Mesendoderm (in vitro differentiated cells): ENCODE measurements at regions not wholly inside any gene's neighbourhood (a gene's known extent, or its start where the extent isn't known, plus 50 kb on each side); places are given as distances from the start of the nearest gene placed in this dataset.

ENCODE experiments used
- DNase-seq: peaks from one replicate; pipeline ENCODE4 v3.0.0; 2013
- H2AK5ac ChIP-seq: 2 replicates; pipeline ENCODE4 v1.6.1; 2013; ENCODE audit warnings: low read length, inconsistent platforms
- H2BK120ac ChIP-seq: 2 replicates; pipeline ENCODE4 v1.6.1; 2013; ENCODE audit warnings: low read depth, mild to moderate bottlenecking, low read length, moderate library complexity, mixed read lengths
- H2BK15ac ChIP-seq: replicated peaks from 2 replicates; pipeline ENCODE4 v1.6.1; 2013; ENCODE audit warnings: low read depth, mild to moderate bottlenecking, moderate library complexity
- H2BK5ac ChIP-seq: 2 replicates; pipeline ENCODE4 v1.6.1; 2013; ENCODE audit warnings: low read length, inconsistent platforms
- H3K18ac ChIP-seq: 2 replicates; pipeline ENCODE4 v1.6.1; 2013; ENCODE audit warnings: mild to moderate bottlenecking, low read length, mixed read lengths
- H3K23ac ChIP-seq: one replicate; pipeline ENCODE4 v1.6.1; 2013; ENCODE audit warnings: low read length
- H3K27ac ChIP-seq: 2 replicates; pipeline ENCODE4 v1.5.1; 2013; ENCODE audit warnings: low read depth, mild to moderate bottlenecking, inconsistent platforms, low read length, moderate library complexity
- H3K27me3 ChIP-seq: 2 replicates; pipeline ENCODE4 v1.6.1; 2013; ENCODE audit warnings: low read length, control low read depth, mild to moderate bottlenecking, inconsistent platforms; ENCODE audit not compliant: insufficient read depth, poor library complexity
- H3K36me3 ChIP-seq: 2 replicates; pipeline ENCODE4 v1.6.1; 2013; ENCODE audit warnings: low read length, inconsistent platforms; ENCODE audit not compliant: control insufficient read depth, insufficient read depth
- H3K4ac ChIP-seq: one replicate; pipeline ENCODE4 v1.6.1; 2013; ENCODE audit warnings: low read depth, mild to moderate bottlenecking, low read length, moderate library complexity
- H3K4me1 ChIP-seq: 2 replicates; pipeline ENCODE4 v1.6.1; 2013; ENCODE audit warnings: low read depth, low read length, inconsistent platforms; ENCODE audit not compliant: control insufficient read depth
- H3K4me2 ChIP-seq: 2 replicates; pipeline ENCODE4 v1.6.1; 2013; ENCODE audit warnings: low read length
- H3K4me3 ChIP-seq: 2 replicates; pipeline ENCODE4 v1.5.1; 2013; ENCODE audit warnings: mild to moderate bottlenecking, low read length
- H3K56ac ChIP-seq: one replicate; pipeline ENCODE4 v1.6.1; 2013; ENCODE audit warnings: low read length
- H3K79me1 ChIP-seq: 2 replicates; pipeline ENCODE4 v1.6.1; 2013; ENCODE audit warnings: low read length, inconsistent platforms
- H3K79me2 ChIP-seq: 2 replicates; pipeline ENCODE4 v1.6.1; 2013; ENCODE audit warnings: mild to moderate bottlenecking, low read length; ENCODE audit not compliant: control insufficient read depth, insufficient read depth
- H3K9ac ChIP-seq: 2 replicates; pipeline ENCODE4 v1.6.1; 2013; ENCODE audit warnings: low read length, inconsistent platforms
- H4K5ac ChIP-seq: one replicate; pipeline ENCODE4 v1.6.1; 2013; ENCODE audit warnings: low read length
- H4K8ac ChIP-seq: one replicate; pipeline ENCODE4 v1.6.1; 2013; ENCODE audit warnings: low read depth, mild to moderate bottlenecking, control low read depth, low read length, moderate library complexity
- WGBS: extraction: QIAGEN DNeasy Blood & Tissue Kit; methylation state at CpG from one replicate; pipeline ENCODE4 v1.1.7; 2013; ENCODE audit warnings: low lambda C conversion rate, missing lambda C conversion rate; ENCODE audit not compliant: insufficient coverage; ENCODE audit errors: extremely low coverage; 5-methylcytosine and 5-hydroxymethylcytosine counted together

- Histone ChIP-seq H2BK15ac (no peak overlapping the region), H3K4ac (no peak overlapping the region), H2BK5ac (no peak overlapping the region), H4K5ac (no peak overlapping the region), H3K4me3 (no peak overlapping the region), H3K27ac (no peak overlapping the region), H3K23ac (no peak overlapping the region), H3K79me2 (no peaks in the 10 kb centered on the region), H3K27me3 (no peaks in the 10 kb centered on the region), H3K79me1 (no peaks in the 10 kb centered on the region), H3K4me1 (no peaks in the 10 kb centered on the region), H3K9ac (no peak overlapping the region), H2AK5ac (no peak overlapping the region), H3K4me2 (no peak overlapping the region), H2BK120ac (no peak overlapping the region), H3K36me3 (no peaks in the 10 kb centered on the region), H3K56ac (no peak overlapping the region), H4K8ac (no peak overlapping the region), H3K18ac (no peak overlapping the region)
- WGBS: no CpG with 5 or more reads among the region's 4 CpGs
- no peak for DNase-seq
Observed at GRCh38 chr6:113496166-113496565, 361.0 kb upstream of the MARCKS start.

GRCh38 chr6:113500221-113500620 is 356.9 kb upstream of the MARCKS start:
- no peaks in the 10 kb centered on the region for H3K79me1 ChIP-seq
- H3K4me1 ChIP-seq: no peaks in the 10 kb centered on the region
- no peaks in the 10 kb centered on the region for H3K27me3 ChIP-seq
- peak; percentile 14 for DNase-seq
- H2BK5ac ChIP-seq: no peak overlapping the region
- H3K56ac ChIP-seq: no peak overlapping the region
- no peaks in the 10 kb centered on the region for H3K36me3 ChIP-seq
- no peak overlapping the region for H3K4me3 ChIP-seq
- no CpG with 5 or more reads among the region's 1 CpG for WGBS
- H3K4me2 ChIP-seq: no peak overlapping the region
- H3K9ac ChIP-seq: no peak overlapping the region
- H2BK15ac ChIP-seq: no peak overlapping the region
- no peak overlapping the region for H3K18ac ChIP-seq
- no peak overlapping the region for H2AK5ac ChIP-seq
- H3K23ac ChIP-seq: no peak overlapping the region
- H2BK120ac ChIP-seq: no peak overlapping the region
- no peak overlapping the region for H3K4ac ChIP-seq
- no peak overlapping the region for H4K5ac ChIP-seq
- no peak overlapping the region for H3K27ac ChIP-seq
- H3K79me2 ChIP-seq: no peaks in the 10 kb centered on the region
- H4K8ac ChIP-seq: no peak overlapping the region

GRCh38 chr6:113505084-113505699 is 352.0 kb upstream of the MARCKS start:
- Histone ChIP-seq H3K4ac (no peak overlapping the region), H3K36me3 (no peaks in the 10 kb centered on the region), H4K8ac (no peak overlapping the region), H3K23ac (no peak overlapping the region), H3K18ac (no peak overlapping the region), H3K56ac (no peak overlapping the region), H3K4me1 (no peaks in the 10 kb centered on the region), H4K5ac (no peak overlapping the region), H3K79me2 (no peaks in the 10 kb centered on the region), H3K9ac (no peak overlapping the region), H3K27me3 (no peaks in the 10 kb centered on the region), H3K4me3 (no peak overlapping the region), H2BK15ac (no peak overlapping the region), H3K4me2 (no peak overlapping the region), H2BK5ac (no peak overlapping the region), H3K27ac (no peak overlapping the region), H2AK5ac (no peak overlapping the region), H3K79me1 (no peaks in the 10 kb centered on the region), H2BK120ac (no peak overlapping the region)
- WGBS: no CpG with 5 or more reads among the region's 2 CpGs
- DNase-seq: no peak

GRCh38 chr6:113508249-113508648 is 348.9 kb upstream of the MARCKS start:
- H3K4me3 ChIP-seq: no peak overlapping the region
- no peaks in the 10 kb centered on the region for H3K36me3 ChIP-seq
- H3K4ac ChIP-seq: no peak overlapping the region
- H3K18ac ChIP-seq: no peak overlapping the region
- H3K23ac ChIP-seq: no peak overlapping the region
- no CpG with 5 or more reads among the region's 3 CpGs for WGBS
- H3K56ac ChIP-seq: no peak overlapping the region
- H2BK120ac ChIP-seq: no peak overlapping the region
- H3K4me1 ChIP-seq: no peaks in the 10 kb centered on the region
- H3K27me3 ChIP-seq: no peaks in the 10 kb centered on the region
- no peak overlapping the region for H2BK5ac ChIP-seq
- no peak overlapping the region for H3K9ac ChIP-seq
- no peaks in the 10 kb centered on the region for H3K79me2 ChIP-seq
- H2AK5ac ChIP-seq: no peak overlapping the region
- no peak overlapping the region for H2BK15ac ChIP-seq
- H3K79me1 ChIP-seq: no peaks in the 10 kb centered on the region
- H4K5ac ChIP-seq: no peak overlapping the region
- no peak for DNase-seq
- H4K8ac ChIP-seq: no peak overlapping the region
- no peak overlapping the region for H3K4me2 ChIP-seq
- no peak overlapping the region for H3K27ac ChIP-seq

GRCh38 chr6:113511100-113511499 is 346.0 kb upstream of the MARCKS start:
- WGBS: no CpG with 5 or more reads among the region's 2 CpGs

GRCh38 chr6:113512576-113512975 is 344.6 kb upstream of the MARCKS start:
- Histone ChIP-seq H2BK120ac (no peak overlapping the region), H4K8ac (no peak overlapping the region), H3K4me2 (no peak overlapping the region), H3K4me3 (no peak overlapping the region), H3K36me3 (no peaks in the 10 kb centered on the region), H2BK5ac (no peak overlapping the region), H4K5ac (no peak overlapping the region), H3K4ac (no peak overlapping the region), H2BK15ac (no peak overlapping the region), H3K79me1 (no peaks in the 10 kb centered on the region), H3K27me3 (no peaks in the 10 kb centered on the region), H2AK5ac (no peak overlapping the region), H3K56ac (no peak overlapping the region), H3K4me1 (no peaks in the 10 kb centered on the region), H3K9ac (no peak overlapping the region), H3K23ac (no peak overlapping the region), H3K79me2 (no peaks in the 10 kb centered on the region), H3K27ac (no peak overlapping the region), H3K18ac (no peak overlapping the region)
- WGBS: no CpG with 5 or more reads among the region's 2 CpGs
- no peak for DNase-seq

More at GRCh38 chr6:113511100-113511499, 346.0 kb upstream of the MARCKS start:
- H4K8ac ChIP-seq: no peak overlapping the region
- no peaks in the 10 kb centered on the region for H3K27me3 ChIP-seq
- no peaks in the 10 kb centered on the region for H3K79me1 ChIP-seq
- no peak overlapping the region for H2AK5ac ChIP-seq
- no peak overlapping the region for H3K27ac ChIP-seq
- H3K36me3 ChIP-seq: no peaks in the 10 kb centered on the region
- DNase-seq: no peak
- H3K4me3 ChIP-seq: no peak overlapping the region
- no peak overlapping the region for H3K23ac ChIP-seq
- H3K9ac ChIP-seq: no peak overlapping the region
- H2BK5ac ChIP-seq: no peak overlapping the region
- H4K5ac ChIP-seq: no peak overlapping the region
- no peaks in the 10 kb centered on the region for H3K79me2 ChIP-seq
- H3K56ac ChIP-seq: no peak overlapping the region
- no peak overlapping the region for H2BK15ac ChIP-seq
- no peak overlapping the region for H3K18ac ChIP-seq
- no peak overlapping the region for H3K4ac ChIP-seq
- H3K4me2 ChIP-seq: no peak overlapping the region
- H3K4me1 ChIP-seq: no peaks in the 10 kb centered on the region
- no peak overlapping the region for H2BK120ac ChIP-seq
